Epidermal melanocyte (primary cell): ENCODE measurements at regions not wholly inside any gene's neighbourhood (a gene's known extent, or its start where the extent isn't known, plus 50 kb on each side); places are given as distances from the start of the nearest gene placed in this dataset.
"Not testable (repeated sequence)": the region's sequence is repeated elsewhere in the genome, so short reads cannot be mapped to it uniquely, and the experiment has no call there.

Source experiments
- DNase-seq: peaks from one replicate; pipeline ENCODE4 v3.0.0; 2011; ENCODE audit warnings: low spot score; ENCODE audit not compliant: insufficient read length

DNA sequence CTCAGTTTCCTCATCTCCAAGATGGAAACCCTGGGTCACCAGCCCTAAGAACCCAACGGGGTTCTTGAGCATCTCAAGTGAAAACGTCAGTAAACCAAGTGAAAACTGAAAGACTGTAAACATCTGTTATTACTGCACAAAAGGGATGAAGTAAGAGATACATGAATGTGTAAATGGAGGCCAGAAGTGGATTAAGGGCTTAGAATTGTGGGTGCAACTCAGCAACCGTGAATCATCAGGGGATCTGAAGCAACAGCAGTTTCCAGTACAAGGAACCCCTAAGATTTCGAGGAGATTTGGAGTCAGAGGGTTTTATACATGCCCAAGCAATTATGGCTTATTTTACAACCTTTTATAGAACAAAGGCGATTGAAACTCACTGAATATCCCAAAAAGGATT is 95.7 kb upstream of the SVIL start:
- DNase-seq = no peak

DNA sequence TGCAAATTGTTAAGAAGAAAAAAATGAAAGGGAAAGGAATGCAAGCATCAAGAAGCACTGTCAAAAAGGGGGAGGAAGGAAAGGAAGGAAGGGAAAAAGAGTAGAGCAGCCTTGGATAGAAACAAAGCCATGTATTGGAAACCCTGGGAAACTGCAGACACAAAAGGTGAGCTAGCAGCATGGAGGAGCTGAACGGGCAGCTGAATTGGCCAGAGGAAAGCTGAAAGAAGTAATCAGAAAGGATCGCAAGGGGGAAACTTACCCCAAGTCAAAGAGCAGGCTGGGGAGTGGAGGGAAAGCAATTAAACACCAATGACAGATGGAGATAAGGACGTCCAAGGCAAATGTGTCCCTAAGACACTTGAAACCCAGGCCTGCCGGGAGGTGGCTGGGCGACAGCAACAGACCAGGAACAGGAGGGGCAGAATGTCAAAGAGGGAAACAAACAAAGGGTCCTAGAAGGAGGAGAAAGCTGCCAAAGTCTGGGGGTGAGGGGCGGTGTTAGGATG is 93.8 kb upstream of the SVIL start:
- DNase-seq = no peak

DNA sequence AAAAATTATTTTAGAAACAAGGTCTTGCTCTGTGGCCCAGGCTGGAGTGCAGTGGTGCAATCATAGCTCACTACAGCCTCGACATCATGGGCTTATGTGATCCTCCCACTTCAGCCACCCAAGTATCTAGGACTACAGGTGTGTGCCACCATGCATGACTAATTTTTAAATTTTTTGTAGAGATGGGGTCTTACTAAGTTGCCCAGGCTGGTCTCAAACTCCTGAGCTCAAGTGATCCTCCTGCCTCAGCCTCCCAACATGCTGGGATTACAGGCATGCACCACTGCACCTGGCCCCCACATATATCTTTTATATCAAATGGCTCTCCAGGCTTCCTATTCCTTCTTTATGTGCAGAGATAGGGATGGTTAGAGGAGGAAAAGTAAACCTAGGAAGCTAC is 91.2 kb upstream of the SVIL start:
- DNase-seq = not testable (repeated sequence)

DNA sequence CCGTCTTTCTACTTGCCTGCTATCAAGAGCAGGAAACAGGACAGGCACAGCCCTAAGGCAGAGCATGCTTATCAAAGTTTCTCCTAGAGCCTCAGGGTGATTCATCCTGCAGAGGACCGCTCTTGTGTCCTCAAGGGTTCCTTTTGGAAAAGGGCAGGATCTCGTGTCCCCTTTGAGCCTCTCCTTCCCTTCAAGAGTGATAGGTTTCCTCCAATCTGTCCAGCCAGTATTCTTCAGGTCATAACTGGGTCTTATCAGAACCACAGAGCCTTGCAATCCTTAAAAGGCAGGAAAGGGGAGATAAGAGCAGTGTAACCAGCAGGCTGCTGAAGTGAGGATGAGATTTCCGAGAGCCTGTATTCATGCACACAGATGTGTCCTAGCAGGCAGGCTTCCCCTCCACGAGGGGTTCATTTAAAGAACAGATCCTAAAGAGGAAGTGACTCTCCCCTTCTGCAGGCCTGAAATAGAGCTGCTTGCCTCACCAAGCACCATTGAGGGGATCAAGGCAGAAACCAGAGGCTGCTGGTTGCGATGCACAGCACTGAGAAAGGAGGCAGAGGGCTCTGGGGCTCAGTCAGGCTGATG is 90.5 kb upstream of the SVIL start:
- no peak for DNase-seq

DNA sequence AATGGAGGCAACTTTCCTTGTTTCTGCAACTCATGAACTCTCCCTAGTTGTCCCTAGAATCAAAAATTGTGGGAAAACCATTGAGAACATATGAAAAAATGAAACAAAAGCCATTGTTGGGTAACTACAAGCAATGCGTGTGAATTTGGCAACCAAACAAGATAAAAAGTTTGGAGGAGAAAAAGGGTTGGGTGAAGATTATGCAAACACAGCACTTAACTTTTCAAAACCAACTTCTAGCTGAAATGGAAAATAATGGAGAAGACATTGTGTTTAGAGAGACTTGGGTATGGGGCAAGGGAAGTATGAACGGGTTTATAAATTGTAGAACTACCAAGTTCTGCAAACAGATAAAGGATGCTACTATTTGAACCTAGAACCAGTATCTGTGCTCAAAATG is 89.0 kb upstream of the SVIL start:
- no peak for DNase-seq

DNA sequence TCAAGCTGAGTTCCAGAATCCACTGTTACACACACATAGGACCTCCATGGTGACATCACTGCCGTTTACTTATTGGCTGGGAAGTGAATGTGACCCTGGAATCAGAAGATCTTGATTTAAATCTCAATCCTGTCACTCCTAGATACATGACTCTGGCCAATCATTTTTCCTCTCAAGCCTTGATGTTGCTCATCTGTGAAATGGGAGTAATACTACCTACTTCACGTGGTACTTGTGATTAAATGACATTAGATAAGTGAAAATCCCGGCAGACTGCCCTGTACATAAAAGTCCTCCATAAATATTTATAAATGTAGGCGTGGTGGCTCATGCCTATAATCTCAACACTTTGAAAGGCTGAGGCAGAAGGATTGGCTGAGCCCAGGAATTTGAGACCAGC is 88.0 kb upstream of the SVIL start:
- no peak for DNase-seq

DNA sequence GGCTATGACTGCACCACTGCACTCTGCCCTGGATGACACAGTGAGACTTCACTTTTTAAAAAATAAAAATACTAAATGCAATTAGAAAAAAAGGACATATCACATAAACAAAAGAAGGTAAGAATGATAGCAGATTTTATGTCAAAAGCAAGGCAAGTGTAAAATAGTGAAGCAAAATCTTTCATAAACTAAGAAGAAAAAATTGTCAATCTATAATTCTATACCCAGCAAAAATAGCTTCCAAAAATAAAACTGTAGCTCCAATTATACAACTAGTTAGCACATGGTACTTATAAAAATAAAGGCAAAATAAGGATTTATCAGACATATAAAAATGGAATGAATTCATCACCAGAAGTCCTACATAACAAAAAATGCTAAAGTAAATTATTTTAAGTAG is 85.4 kb upstream of the SVIL start:
- DNase-seq = no peak

DNA sequence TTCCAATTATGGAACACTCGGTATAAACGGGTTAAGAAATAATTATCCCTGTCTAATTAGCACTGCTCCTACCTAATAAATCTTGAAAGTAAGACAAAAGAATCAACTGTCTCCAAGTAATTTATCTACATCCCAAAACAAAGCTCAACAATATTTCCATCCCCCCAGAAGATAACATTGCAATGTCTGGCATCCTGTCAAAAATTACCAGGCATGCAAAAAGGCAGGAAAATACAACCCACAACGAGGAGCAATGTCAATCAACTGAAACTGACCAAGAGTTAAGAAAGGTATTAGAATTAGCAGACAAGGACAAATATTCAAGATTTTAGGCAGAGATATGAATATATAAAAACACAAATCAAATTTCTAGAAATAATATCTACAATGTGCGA is 84.5 kb upstream of the SVIL start:
- no peak for DNase-seq

DNA sequence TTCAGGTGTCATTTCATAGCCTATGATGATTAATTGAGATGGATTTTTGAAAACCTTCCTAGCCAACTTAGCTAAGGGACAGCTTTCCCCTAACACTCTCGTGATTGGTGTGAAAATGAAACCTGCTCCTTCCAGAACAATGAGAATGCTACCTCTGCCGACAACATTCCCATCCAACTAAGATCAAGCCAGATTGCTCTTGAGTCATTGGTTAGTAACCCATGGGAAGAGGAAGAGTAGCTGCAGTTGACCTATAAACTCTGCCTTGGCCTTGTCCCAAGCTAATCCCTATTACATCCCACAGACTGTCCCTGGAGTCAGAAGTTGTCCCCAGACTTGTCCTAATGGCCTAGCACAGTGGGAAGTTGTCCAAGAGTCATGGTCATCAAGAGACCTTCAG is 80.5 kb upstream of the SVIL start:
- DNase-seq = no peak

DNA sequence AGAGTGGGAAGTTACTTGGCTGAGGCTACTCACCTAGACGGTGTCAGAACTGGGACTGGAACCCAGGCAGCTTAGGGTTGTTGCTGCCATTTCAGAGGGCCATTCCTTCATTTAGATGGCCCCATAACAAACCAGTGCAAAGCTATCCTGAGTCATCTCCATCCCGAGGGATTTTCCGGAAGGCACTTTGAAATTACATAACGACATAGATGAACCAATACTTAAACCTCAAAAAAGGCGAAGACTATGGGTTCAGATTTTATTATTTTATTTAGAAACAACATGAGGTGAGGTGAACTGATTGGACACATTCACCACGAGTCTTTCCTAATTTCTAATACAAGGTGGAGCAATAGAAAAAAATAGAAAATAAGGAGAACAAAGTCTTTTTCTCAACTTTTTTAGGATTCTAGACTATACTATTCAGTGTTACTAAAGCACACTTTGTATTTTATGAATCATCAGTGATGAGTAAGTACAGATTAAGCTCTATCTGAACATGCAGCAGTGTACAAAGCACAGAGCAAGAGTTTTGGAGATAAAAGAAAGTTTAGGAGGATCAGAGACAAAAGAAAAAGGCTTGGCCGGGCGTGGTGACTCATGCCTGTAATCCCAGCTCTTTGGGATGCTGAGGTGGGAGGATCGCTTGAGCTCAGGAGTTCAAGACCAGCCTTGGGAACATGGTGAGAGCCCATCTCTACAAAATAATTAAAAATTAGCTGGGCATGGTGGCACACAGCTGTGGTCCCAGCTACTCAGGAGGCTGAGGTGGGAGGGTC is 79.5 kb upstream of the SVIL start:
- no peak for DNase-seq

DNA sequence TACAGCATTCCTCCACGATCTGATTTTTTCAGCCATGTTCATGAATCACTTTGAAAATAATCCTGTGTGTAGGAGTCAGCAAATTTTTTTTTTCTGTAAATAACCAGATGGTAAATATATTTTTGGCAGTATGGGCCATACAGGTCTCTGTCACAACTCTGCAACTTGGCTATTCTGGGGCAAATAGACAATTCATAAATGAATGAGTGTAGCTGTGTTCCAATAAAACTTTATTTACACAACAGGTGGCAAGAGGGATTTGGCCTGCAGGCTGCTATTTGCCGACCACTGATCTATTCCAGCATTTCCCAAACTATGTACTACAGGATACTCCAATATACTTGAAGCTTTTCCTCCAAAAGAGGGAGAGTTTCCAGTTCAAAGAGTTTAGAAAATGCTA is 78.7 kb upstream of the SVIL start:
- DNase-seq = no peak

DNA sequence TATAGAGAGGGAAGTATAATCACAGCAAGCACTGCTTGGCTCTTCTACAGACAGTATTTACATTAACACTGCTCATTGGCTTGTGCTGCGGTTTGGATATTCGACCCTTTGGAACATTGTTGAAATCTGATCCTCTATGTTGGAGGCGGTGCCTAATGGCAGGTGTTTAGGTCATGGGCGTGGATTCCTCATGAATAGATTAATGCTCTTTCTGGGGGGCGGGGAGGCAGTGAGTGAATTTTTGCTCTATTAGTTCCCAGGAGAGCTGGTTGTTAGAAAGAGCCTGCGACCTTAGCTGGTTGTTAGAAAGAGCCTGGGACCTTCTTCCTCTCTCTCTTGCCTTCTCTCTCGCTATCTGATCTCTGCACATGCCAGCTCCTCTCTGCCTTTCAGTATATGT is 77.3 kb upstream of the SVIL start:
- DNase-seq = no peak

DNA sequence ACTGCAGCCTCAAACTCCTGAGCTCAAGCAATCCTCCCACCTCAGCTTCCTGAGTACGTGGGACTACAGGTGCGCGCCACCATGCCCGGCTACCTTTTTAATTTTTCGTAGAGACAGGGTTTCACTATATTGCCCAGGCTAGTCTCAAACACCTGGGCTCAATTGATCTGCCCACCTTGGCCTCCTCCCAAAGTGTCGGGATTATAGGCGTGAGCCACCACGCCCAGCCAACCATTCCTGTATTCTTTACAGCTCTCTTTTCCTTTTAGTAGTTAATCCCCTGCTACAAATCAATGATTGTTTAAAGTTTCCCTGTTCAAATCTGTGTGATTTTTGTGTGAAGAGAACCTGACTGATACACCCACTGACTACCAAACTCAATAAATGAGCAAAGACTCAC is 75.4 kb upstream of the SVIL start:
- no peak for DNase-seq

DNA sequence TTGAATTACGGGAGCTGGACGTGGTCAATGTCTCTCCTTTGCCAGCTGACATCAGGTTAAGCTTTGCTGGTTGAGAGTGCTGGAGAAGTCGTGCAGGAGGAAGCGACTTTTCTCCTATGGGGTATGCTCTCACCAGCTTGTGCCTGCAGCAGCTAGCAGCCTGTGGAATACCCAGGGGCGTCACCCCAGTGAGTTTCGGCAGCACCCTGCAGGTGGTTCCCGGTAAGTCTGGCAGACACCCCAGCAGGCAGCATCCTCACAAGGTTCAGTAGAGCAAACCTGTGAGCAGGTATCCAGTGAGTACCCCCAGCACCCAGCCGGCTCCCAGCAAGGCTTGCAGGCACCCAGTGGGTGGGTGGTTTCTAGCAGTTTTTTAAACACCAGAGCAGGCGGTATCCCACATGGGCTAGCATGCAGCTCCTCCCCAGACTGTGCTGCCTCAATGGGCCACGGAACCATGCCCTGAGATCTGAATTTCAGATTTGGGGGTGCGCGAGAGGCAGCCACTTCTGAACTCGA is 74.8 kb upstream of the SVIL start:
- DNase-seq = no peak

DNA sequence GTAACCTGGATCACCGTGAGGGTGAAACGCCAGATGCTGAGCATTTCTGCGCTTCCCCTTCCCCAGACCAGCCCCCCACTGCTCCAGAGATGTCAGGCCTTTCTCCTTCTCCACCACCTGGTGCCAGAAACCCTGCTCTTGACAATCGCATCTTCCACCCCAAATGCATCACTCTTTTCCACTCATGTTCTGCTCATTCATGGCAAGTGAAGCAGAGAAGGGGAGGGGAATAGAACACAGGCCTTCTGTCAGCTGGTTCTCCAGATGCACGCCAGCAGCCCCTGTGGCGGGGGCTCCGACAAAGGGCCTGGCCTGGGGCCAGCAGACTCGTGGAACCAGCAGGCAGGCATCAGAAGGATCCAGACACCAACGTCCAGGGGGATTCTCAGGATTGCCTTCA is 68.5 kb upstream of the SVIL start:
- DNase-seq = no peak

DNA sequence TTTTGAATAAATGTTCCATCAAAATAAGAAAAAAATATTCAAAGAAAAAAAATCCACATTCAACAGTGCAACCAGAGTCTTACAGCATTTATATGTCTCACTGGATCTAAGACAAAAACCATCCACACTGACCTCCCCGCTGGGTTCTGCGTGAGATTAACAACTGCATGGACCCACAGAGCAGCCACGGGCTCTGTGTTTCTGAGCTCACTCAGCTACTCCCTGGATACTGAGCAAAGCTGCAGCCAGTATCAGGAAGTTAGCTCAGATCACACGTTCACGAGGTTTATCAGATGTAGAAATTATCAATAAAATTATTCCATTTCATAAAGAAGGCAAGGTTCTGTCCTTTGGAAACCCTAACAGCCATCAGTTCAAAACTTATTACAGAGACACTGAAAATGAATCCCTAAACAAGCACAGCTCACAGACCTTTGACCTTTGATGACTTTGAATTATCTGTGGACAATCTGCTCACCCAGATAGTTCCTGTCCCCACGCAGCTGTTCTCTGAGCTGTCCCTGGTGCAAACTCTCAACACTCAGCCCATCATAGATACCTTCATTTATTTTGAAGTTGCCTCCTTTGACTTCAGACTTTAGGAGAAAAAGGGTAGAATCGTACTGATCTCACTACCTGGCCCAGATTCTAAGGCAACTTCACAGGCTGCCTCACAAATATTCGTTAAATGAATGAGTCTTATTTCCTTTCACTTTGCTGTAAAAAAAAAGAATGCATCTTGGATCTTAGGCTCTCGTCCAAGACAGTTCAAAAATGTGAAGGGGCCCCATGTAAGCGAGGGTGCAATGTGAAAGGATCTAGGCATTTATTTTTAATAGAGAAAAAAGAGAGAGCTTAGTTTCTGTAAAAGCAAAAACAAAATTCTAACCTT is 67.7 kb upstream of the SVIL start:
- DNase-seq = no peak

DNA sequence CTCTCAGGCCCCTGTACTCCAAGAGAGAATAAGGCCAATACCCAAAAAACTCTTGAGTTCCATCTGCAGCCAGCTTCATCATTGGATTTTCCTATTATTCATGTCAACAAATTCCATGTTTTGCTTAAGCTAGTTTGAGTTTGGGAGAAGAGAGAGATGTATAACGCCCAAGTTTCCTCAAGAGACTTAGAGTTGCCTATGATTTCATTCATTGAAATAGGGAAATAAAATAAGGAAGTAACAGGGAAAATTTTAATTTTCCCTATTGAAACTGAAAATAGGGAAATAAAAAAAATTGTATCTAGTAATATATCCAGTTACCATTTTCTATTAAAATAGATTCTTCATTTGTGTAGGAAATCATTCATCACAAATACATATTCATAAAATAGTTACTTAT is 66.5 kb upstream of the SVIL start:
- no peak for DNase-seq

DNA sequence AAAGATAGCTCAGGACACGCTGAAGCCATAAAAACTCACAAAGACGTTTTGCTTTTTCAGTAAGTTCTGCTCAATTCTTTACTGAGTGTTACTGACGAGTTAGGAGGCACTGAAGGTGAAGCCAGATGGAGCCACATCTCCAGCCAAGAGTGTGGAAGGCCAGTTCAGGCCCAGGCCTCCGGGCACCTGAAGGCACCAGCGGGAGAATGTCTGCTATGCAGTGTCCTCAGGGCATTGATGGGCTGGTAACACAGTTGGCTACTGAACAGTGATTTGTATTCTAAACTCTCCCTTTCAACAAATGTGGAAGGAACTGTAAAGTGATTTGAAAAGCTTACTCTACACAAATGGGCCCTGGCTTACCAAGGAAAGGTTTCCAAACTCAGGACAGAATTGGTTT is 64.8 kb upstream of the SVIL start:
- DNase-seq = no peak

DNA sequence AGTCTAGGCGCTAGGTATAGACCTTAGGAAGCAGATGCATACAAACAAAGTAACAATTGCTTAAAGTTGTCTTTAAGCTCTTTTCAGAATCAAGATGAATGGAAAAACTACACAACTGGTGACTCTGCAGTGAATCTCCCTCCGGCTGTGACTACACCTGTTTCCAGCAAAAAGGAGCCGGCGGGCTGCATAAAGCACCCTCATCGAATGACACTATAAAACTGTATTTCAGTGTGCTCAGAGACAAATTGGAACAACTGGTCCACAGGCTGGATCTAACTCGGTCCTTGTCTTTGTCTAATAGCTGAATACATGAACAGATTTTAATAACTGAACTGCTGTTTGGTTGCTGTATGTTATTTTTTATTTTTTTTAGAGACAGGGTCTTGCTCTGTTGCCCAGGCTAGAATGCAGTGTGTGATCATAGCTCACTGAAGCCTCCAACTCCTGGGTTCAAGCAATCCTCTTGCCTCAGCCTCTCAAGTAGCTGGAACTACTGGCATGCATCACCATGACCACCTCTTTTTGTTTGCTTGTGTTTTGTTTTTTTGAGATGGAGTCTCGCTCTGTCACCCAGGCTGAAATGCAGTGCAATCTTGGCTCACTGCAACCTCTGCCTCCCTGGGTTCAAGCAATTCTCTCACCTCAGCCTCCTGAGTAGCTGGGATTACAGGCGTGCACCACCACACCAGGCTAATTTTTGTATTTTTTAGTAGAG is 64.2 kb upstream of the SVIL start:
- no peak for DNase-seq

DNA sequence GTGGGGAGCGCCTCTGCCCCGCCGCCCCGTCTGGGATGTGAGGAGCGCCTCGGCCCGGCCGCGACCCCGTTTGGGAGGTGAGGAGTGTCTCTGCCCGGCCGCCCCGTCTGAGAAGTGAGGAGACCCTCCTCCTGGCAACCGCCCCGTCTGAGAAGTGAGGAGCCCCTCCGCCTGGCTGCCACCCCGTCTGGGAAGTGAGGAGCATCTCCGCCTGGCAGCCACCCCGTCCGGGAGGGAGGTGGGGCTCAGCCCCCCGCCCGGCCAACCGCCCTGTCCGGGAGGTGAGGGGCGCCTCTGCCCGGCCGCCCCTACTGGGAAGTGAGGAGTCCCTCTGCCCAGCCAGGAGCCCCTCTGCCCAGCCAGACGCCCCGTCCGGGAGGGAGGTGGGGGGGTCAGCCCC is 61.8 kb upstream of the SVIL start:
- not testable (repeated sequence) for DNase-seq

DNA sequence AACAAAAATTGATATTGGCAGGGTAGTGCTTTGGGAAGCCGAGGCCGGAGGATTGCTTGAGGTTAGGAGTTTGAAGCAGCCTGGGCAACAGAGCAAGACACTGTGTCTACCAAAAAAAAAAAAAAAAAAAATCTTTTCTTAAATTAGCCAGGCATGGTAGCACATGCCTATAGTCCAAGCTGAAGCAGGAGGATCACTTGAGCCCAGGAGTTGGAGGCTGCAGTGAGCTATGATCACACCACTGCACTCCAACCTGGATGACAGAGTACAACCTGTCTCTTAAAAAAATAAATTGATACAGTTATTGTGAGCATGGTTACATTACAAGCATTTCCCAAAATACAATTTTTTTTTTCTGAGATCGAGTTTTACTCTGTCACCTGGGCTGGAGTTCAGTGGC is 59.4 kb upstream of the SVIL start:
- no peak for DNase-seq
